Thoracic aorta (tissue), 2 donors: ENCODE measurements at regions not wholly inside any gene's neighbourhood (a gene's known extent, or its start where the extent isn't known, plus 50 kb on each side); places are given as distances from the start of the nearest gene placed in this dataset.

Experiments used
- ATAC-seq: fragments of 150-250 bp; one replicate; pipeline ENCODE4 v1.8.0; 2017; ENCODE audit warnings: low read depth; ENCODE audit not compliant: insufficient number of reproducible peaks, low FRiP score
- DNase-seq: peaks from one replicate; pipeline ENCODE4 v3.0.0-alpha.2; 2020; ENCODE audit warnings: low spot score
- H3K27ac ChIP-seq, 2 donors: fragments of 200-600 bp; sonication (generic); 1 replicate in 1 of 2; 2 replicates in 1 of 2; pipeline ENCODE4 v1.5.1; 2016; ENCODE audit warnings: mild to moderate bottlenecking in 2 of 2, moderate library complexity in 2 of 2
- H3K27me3 ChIP-seq: fragments of 200-600 bp; sonication (generic); replicated peaks from 2 replicates; pipeline ENCODE4 v1.6.0; 2016; ENCODE audit warnings: mild to moderate bottlenecking; ENCODE audit not compliant: insufficient read depth
- H3K36me3 ChIP-seq: fragments of 200-600 bp; sonication (generic); one replicate; pipeline ENCODE4 v1.5.1; 2016
- H3K4me1 ChIP-seq, 2 donors: fragments of 200-600 bp; sonication (generic); 1 replicate in 1 of 2; 2 replicates in 1 of 2; pipeline versions ENCODE4 v1.5.1 to v1.6.0; 2016; ENCODE audit warnings: low read depth in 2 of 2, mild to moderate bottlenecking in 1 of 2; ENCODE audit not compliant: control insufficient read depth in 1 of 2
- H3K4me3 ChIP-seq: fragments of 200-600 bp; sonication (generic); 2 replicates; pipeline ENCODE4 v1.5.1; 2016; ENCODE audit warnings: mild to moderate bottlenecking
- H3K9me3 ChIP-seq: fragments of 200-600 bp; sonication (generic); 2 replicates; pipeline ENCODE4 v1.5.1; 2016
- TF ChIP-seq, protein P1 (sequence below): fragments of 200-600 bp; sonication (generic); IDR thresholded peaks from one replicate; pipeline ENCODE4 v1.5.1; 2019; ENCODE audit warnings: antibody characterized with exemption

DNA sequence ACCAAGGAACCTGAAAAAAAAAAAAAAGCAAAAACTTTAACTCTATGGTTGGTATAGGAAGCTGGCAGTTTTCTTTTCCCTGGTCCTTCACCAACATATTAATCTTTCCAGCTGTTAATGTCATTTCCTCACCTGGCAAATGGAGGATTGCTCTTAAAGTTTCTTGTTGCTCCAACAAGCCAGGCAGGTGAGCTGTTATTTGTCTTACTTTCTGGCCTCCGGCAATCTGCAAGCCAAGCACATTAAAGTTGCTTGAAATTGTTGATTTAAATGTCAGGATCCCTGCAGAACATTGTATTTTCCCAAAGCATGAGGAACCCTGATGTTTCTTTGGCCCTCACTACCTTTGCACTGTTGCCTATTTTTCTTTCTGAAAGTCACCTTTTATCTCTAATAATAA lies 664.9 kb downstream of the METTL4 start:
- TF ChIP-seq, protein P1, sequence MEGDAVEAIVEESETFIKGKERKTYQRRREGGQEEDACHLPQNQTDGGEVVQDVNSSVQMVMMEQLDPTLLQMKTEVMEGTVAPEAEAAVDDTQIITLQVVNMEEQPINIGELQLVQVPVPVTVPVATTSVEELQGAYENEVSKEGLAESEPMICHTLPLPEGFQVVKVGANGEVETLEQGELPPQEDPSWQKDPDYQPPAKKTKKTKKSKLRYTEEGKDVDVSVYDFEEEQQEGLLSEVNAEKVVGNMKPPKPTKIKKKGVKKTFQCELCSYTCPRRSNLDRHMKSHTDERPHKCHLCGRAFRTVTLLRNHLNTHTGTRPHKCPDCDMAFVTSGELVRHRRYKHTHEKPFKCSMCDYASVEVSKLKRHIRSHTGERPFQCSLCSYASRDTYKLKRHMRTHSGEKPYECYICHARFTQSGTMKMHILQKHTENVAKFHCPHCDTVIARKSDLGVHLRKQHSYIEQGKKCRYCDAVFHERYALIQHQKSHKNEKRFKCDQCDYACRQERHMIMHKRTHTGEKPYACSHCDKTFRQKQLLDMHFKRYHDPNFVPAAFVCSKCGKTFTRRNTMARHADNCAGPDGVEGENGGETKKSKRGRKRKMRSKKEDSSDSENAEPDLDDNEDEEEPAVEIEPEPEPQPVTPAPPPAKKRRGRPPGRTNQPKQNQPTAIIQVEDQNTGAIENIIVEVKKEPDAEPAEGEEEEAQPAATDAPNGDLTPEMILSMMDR: no peak
- Histone ChIP-seq H3K4me1 (no peaks in the 10 kb centered on the region), H3K27me3 (no peaks in the 10 kb centered on the region), H3K9me3 (peaks cover 9% of the 10 kb centered on the region), H3K4me3 (no peak overlapping the region), H3K36me3 (no peaks in the 10 kb centered on the region), H3K27ac (no peak overlapping the region)
- ATAC-seq (no peak), DNase-seq (no peak)

DNA sequence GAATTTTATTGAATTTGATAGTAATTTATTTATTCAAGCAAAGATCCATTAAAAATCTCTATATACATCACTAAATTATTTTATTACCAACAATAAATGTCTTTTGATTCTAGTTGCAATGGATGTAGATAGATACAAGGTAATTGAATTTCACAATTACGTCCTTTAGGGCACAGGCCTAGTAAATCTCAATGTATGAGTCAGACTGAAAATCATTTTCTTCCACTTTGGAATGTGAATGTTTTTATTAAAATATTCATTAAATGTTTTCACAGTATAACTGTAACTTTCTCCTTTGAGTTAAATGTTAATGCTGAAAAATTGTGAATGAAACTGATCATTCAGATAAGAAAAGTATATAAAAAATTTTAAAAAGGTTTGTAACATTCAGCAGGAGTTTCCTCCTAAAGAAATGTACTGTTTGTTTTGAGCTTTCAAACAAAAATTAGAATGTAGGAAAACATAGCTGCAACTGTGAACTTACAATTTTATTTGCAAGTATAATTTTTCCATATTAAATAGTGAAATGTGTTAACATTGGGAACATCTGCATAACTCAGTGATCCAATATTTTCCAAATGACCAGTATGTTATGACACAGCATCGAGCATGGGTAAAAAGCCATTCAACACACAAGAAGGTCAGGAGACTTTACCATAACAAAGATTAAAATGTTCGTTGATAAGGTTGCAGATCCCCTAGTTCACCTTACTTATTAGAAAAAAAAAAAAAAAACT lies 663.7 kb downstream of the METTL4 start:
- Histone ChIP-seq H3K36me3 (no peaks in the 10 kb centered on the region), H3K27me3 (no peaks in the 10 kb centered on the region), H3K4me3 (no peak overlapping the region), H3K4me1 (no peaks in the 10 kb centered on the region), H3K9me3 (peaks cover 9% of the 10 kb centered on the region), H3K27ac (no peak overlapping the region)
- DNase-seq: no peak
- TF ChIP-seq, protein P1: no peak
- ATAC-seq: no peak

DNA sequence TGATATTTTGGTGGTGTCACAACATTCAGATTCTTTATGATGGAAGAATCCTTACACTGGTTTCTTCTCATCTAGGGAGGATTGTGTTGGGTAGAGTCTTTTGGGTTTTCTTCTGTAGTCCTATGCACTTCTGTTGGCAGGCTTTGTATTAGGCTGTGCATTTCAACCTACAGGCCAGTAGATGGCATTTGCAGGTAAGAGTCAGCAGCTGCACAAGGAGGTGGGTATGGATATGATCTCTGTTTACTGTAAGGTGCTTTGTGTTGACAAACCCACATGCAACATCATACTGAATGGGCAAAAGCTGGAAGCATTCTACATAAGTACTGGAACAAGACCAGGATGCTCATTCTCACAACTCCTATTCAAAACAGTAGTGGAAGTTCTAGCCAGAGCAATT lies 656.8 kb downstream of the METTL4 start:
- Histone ChIP-seq H3K27ac (no peak overlapping the region), H3K27me3 (no peaks in the 10 kb centered on the region), H3K4me3 (no peak overlapping the region), H3K36me3 (no peaks in the 10 kb centered on the region), H3K9me3 (peaks cover 9% of the 10 kb centered on the region), H3K4me1 (no peaks in the 10 kb centered on the region)
- DNase-seq (no peak), ATAC-seq (no peak)
- TF ChIP-seq, protein P1: no peak

DNA sequence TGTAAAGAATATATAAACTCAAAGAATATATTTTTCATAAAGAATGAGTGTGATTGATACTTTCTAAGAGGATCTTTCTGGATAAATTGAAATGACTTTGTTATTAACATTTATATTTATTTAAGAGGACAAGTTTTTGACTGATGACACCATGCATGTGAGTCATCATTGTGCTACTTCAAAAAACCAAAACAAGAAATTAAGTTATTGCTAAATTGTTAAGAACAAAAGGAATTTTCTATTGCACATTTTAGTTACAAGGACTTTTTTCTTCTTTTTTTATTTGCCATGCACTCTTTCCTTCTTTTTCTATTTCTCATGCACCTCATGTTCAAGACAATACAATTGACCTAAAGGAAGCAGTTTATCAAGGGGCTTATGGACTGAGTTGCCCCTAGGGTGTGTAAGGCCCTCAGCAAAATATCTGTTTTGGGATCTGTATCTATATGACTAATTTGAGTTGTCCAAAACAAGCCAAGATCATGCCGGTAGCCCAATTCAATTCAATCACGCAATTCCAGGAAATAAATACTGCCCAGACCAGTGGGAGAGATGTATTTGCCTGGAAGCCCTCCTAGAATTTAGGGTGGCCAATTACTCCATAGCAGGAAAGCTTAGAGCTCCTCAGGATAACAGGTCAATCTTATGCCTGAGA lies 654.3 kb downstream of the METTL4 start:
- Histone ChIP-seq H3K4me3 (no peak overlapping the region), H3K9me3 (no peaks in the 10 kb centered on the region), H3K36me3 (no peaks in the 10 kb centered on the region), H3K4me1 (no peaks in the 10 kb centered on the region), H3K27ac (no peak overlapping the region), H3K27me3 (no peaks in the 10 kb centered on the region)
- ATAC-seq: no peak
- no peak for DNase-seq
- TF ChIP-seq, protein P1: no peak

DNA sequence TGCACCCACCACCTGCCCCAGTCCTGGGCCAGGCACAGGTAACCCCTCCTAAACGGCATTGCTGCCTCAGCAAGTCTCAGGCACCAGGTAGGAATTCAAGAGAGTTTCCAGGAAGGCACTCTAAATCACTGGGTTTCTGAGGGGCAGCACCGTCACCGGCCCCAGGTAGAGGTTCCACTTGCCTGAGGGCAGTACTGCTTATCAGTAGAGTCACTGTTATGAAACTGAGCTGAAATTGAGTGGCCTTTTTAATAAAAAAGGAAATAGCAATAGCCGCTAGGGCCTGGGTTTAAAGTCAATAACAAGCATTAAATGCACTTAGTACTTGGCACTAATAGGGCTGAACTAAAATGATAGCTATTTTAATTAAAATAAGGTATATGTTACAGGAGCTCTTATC lies 653.7 kb downstream of the METTL4 start:
- ATAC-seq: no peak
- TF ChIP-seq, protein P1: no peak

More for the DNA sequence above, 653.7 kb downstream of the METTL4 start:
- Histone ChIP-seq H3K9me3 (no peaks in the 10 kb centered on the region), H3K36me3 (no peaks in the 10 kb centered on the region), H3K4me1 (no peaks in the 10 kb centered on the region), H3K27ac (no peak overlapping the region), H3K4me3 (no peak overlapping the region), H3K27me3 (no peaks in the 10 kb centered on the region)
- DNase-seq: no peak
